ENCODE measurements at regions not wholly inside any gene's neighbourhood (a gene's known extent, or its start where the extent isn't known, plus 50 kb on each side); places are given as distances from the start of the nearest gene placed in this dataset.

GRCh38 chr10:65201491-65201890 lies 1680.3 kb downstream of the REEP3 start:
- no peak for DNase-seq (ENCODE audit: low spot score)
- no peak for TF ChIP-seq CTCF (IDR thresholded peaks at IDR 0.05; ENCODE audit: extremely low read depth, missing control alignments)

GRCh38 chr10:65204999-65205398 lies 1683.8 kb downstream of the REEP3 start:
- no peak for DNase-seq (ENCODE audit: low spot score)
- TF ChIP-seq CTCF (IDR thresholded peaks at IDR 0.05; ENCODE audit: extremely low read depth, missing control alignments): no peak

GRCh38 chr10:65213170-65213569 lies 1692.0 kb downstream of the REEP3 start:
- no peak for DNase-seq (ENCODE audit: low spot score)

GRCh38 chr10:65219444-65219843 lies 1698.2 kb downstream of the REEP3 start:
- DNase-seq (ENCODE audit: low spot score): no peak
- no peak for TF ChIP-seq CTCF (IDR thresholded peaks at IDR 0.05; ENCODE audit: extremely low read depth, missing control alignments)

More at GRCh38 chr10:65213170-65213569, 1692.0 kb downstream of the REEP3 start:
- no peak for TF ChIP-seq CTCF (IDR thresholded peaks at IDR 0.05; ENCODE audit: extremely low read depth, missing control alignments)

- no peak for DNase-seq (ENCODE audit: low spot score)
- TF ChIP-seq CTCF (IDR thresholded peaks at IDR 0.05; ENCODE audit: extremely low read depth, missing control alignments): no peak
These were observed 1694.7 kb upstream of the LRRTM3 start for GRCh38 chr10:65231148-65231547.

GRCh38 chr10:65234261-65234660 lies 1691.6 kb upstream of the LRRTM3 start:
- TF ChIP-seq CTCF (IDR thresholded peaks at IDR 0.05; ENCODE audit: extremely low read depth, missing control alignments): no peak
- DNase-seq (ENCODE audit: low spot score): no peak

GRCh38 chr10:65235266-65235665 lies 1690.6 kb upstream of the LRRTM3 start:
- no peak for DNase-seq (ENCODE audit: low spot score)
- TF ChIP-seq CTCF (IDR thresholded peaks at IDR 0.05; ENCODE audit: extremely low read depth, missing control alignments): no peak

Measured in GM20000 (cell line).